ENCODE measurements at regions not wholly inside any gene's neighbourhood (a gene's known extent, or its start where the extent isn't known, plus 50 kb on each side); places are given as distances from the start of the nearest gene placed in this dataset.

DNA sequence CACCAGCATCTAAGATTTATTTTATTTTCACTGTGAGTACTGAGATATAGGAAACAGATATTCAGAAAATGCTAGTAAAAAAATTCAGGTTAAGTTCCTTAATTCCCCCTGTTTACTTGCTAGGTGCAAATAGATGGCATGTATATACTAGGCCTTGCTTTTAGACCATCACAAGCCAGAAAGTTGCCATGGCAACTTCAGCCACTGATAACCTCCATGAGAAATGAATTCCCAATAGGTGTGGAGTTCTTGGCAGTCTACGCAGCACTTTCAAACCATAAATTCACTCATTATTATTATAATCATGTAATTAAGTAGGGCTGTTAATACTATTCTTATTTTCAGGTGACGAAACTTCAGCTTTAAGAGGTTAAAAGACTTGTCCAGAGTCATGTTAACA, 251.6 kb upstream of the TFAP2D start:
- Histone ChIP-seq H3K4me1 (no peaks in the 10 kb centered on the region), H3K9me3 (no peaks in the 10 kb centered on the region), H3K27me3 (no peaks in the 10 kb centered on the region), H3K27ac (no peak overlapping the region), H3K36me3 (no peaks in the 10 kb centered on the region), H3K4me3 (no peak overlapping the region)
- intact Hi-C loops (cut with DNase I) = no loop called here
- TF ChIP-seq POLR2AphosphoS5 (IDR thresholded peaks at IDR 0.05) = no peak
- TF ChIP-seq CTCF (IDR thresholded peaks at IDR 0.05) = no peak
- TF ChIP-seq POLR2A (IDR thresholded peaks at IDR 0.05) = no peak
- TF ChIP-seq EP300 (IDR thresholded peaks at IDR 0.05) = no peak
- WGBS, 2 donors = 75 to 86% methylated on average over 2 of the region's 2 CpGs
- DNase-seq = no peak

- 75 to 81% methylated on average over 4 of the region's 4 CpGs for WGBS, 2 donors
Measured at GRCh38 chr6:50463931-50464330, 249.4 kb upstream of the TFAP2D start.

GRCh38 chr6:50467931-50468330, 245.4 kb upstream of the TFAP2D start:
- no peak for TF ChIP-seq POLR2A (IDR thresholded peaks at IDR 0.05)
- no peak for TF ChIP-seq EP300 (IDR thresholded peaks at IDR 0.05)
- TF ChIP-seq CTCF (IDR thresholded peaks at IDR 0.05) = no peak
- no peak for TF ChIP-seq POLR2AphosphoS5 (IDR thresholded peaks at IDR 0.05)
- 73 to 78% methylated on average over 4 of the region's 4 CpGs for WGBS, 2 donors
- H3K4me1 ChIP-seq = no peaks in the 10 kb centered on the region
- no peaks in the 10 kb centered on the region for H3K27me3 ChIP-seq
- no peak overlapping the region for H3K27ac ChIP-seq
- H3K9me3 ChIP-seq = no peaks in the 10 kb centered on the region
- no peak for DNase-seq
- H3K36me3 ChIP-seq = no peaks in the 10 kb centered on the region
- no peak overlapping the region for H3K4me3 ChIP-seq
- intact Hi-C loops (cut with DNase I) = no loop called here

More at GRCh38 chr6:50463931-50464330, 249.4 kb upstream of the TFAP2D start:
- DNase-seq = no peak
- H3K4me3 ChIP-seq = no peak overlapping the region
- intact Hi-C loops (cut with DNase I) = no loop called here
- TF ChIP-seq POLR2A (IDR thresholded peaks at IDR 0.05) = no peak
- TF ChIP-seq POLR2AphosphoS5 (IDR thresholded peaks at IDR 0.05) = no peak
- TF ChIP-seq EP300 (IDR thresholded peaks at IDR 0.05) = no peak
- TF ChIP-seq CTCF (IDR thresholded peaks at IDR 0.05) = no peak
- no peak overlapping the region for H3K27ac ChIP-seq
- H3K4me1 ChIP-seq = no peaks in the 10 kb centered on the region
- no peaks in the 10 kb centered on the region for H3K9me3 ChIP-seq
- H3K36me3 ChIP-seq = no peaks in the 10 kb centered on the region
- H3K27me3 ChIP-seq = no peaks in the 10 kb centered on the region

- intact Hi-C loops (cut with DNase I) = no loop called here
- 86 to 87% methylated on average over 8 of the region's 8 CpGs for WGBS, 2 donors
- TF ChIP-seq EP300 (IDR thresholded peaks at IDR 0.05) (no peak), POLR2AphosphoS5 (IDR thresholded peaks at IDR 0.05) (no peak), CTCF (IDR thresholded peaks at IDR 0.05) (no peak), POLR2A (IDR thresholded peaks at IDR 0.05) (no peak)
Measured at GRCh38 chr6:50471041-50471440, 242.3 kb upstream of the TFAP2D start.

GRCh38 chr6:50510361-50510760, 203.0 kb upstream of the TFAP2D start:
- H3K36me3 ChIP-seq = no peaks in the 10 kb centered on the region
- TF ChIP-seq POLR2A (IDR thresholded peaks at IDR 0.05) = no peak
- TF ChIP-seq POLR2AphosphoS5 (IDR thresholded peaks at IDR 0.05) = no peak
- no peak for TF ChIP-seq EP300 (IDR thresholded peaks at IDR 0.05)
- no peak for TF ChIP-seq CTCF (IDR thresholded peaks at IDR 0.05)
- no peaks in the 10 kb centered on the region for H3K9me3 ChIP-seq
- H3K4me3 ChIP-seq = no peak overlapping the region
- no peaks in the 10 kb centered on the region for H3K27me3 ChIP-seq
- no peaks in the 10 kb centered on the region for H3K4me1 ChIP-seq
- H3K27ac ChIP-seq = no peak overlapping the region
- intact Hi-C loops (cut with DNase I) = no loop called here
- DNase-seq = no peak

More at GRCh38 chr6:50471041-50471440, 242.3 kb upstream of the TFAP2D start:
- no peaks in the 10 kb centered on the region for H3K4me1 ChIP-seq
- H3K27ac ChIP-seq = no peak overlapping the region
- no peak for DNase-seq
- no peaks in the 10 kb centered on the region for H3K9me3 ChIP-seq
- no peaks in the 10 kb centered on the region for H3K27me3 ChIP-seq
- H3K4me3 ChIP-seq = no peak overlapping the region
- no peaks in the 10 kb centered on the region for H3K36me3 ChIP-seq

All from sigmoid colon (tissue), 6 donors.